K562 (cell line): ENCODE measurements at regions not wholly inside any gene's neighbourhood (a gene's known extent, or its start where the extent isn't known, plus 50 kb on each side); places are given as distances from the start of the nearest gene placed in this dataset.
A peak's percentile ranks its signal among the peaks of the same experiment; 100 is the strongest.

Experiments used
- ATAC-seq: fragments of 200-7000 bp; cut with Tn5 transposase; 3 replicates; pipeline ENCODE4 v1.9.1; 2020; ENCODE audit warnings: moderate library complexity
- BruUV-seq: library from RNA; stranded (reverse); fragments of 400-500 nt; replicated peaks from 2 replicates; lab custom pipeline; 2021; lab: Mats Ljungman, UMichigan
- CTCF ChIA-PET: fragments of 300-600 bp; formaldehyde crosslinking; extraction: SDS; loops from one replicate; lab custom pipeline; 2021; ENCODE audit warnings: low intra/inter-chr PET ratio; lab: Yijun Ruan, JAX
- POLR2A ChIA-PET: fragments of 300-600, 350-650 bp; sonication (Branson Sonifier 250); formaldehyde crosslinking; extraction: SDS; loops from one replicate; lab custom pipeline; 2021; ENCODE audit warnings: antibody characterized with exemption, inconsistent platforms; lab: Yijun Ruan, JAX
- DNase-seq, 4 experiments: peaks; one replicate each; pipeline versions ENCODE4 v3.0.0 to v3.0.0-alpha.2; 2011 to 2018; ENCODE audit warnings: low spot score in 3 of 4, mixed read lengths in 3 of 4; ENCODE audit errors: extremely low read depth in 1 of 4
- FAIRE-seq: peaks from 2 replicates; lab custom pipeline; 2011; peaks lifted over from hg19 to GRCh38; lab: Jason Lieb, UNC
- H2AFZ ChIP-seq: 2 replicates; pipeline ENCODE4 v1.6.0; 2011; ENCODE audit warnings: low read depth, low read length, control low read depth, inconsistent platforms
- H3K27ac ChIP-seq: fragments of 200-600 bp; 3 replicates; pipeline ENCODE4 v1.8.0; 2011; ENCODE audit warnings: low read depth, mild to moderate bottlenecking, control low read depth, inconsistent platforms, low read length, moderate library complexity, mixed read lengths; ENCODE audit errors: extremely low read depth
- H3K27me3 ChIP-seq, 2 experiments: fragments of 300-600 bp in 1 of 2; 2 replicates in 1 of 2; 3 replicates in 1 of 2; pipeline versions ENCODE4 v1.6.0 to v1.8.0; 2011; ENCODE audit warnings: inconsistent platforms in 2 of 2, low read length in 2 of 2, mild to moderate bottlenecking in 1 of 2, mixed read lengths in 1 of 2, moderate library complexity in 1 of 2; ENCODE audit not compliant: control insufficient read depth in 2 of 2, insufficient read depth in 2 of 2
- H3K36me3 ChIP-seq: fragments of 300-600 bp; 3 replicates; pipeline ENCODE4 v1.8.0; 2011; ENCODE audit warnings: mild to moderate bottlenecking, low read length, inconsistent platforms; ENCODE audit not compliant: control insufficient read depth, insufficient read depth
- H3K4me1 ChIP-seq, 2 experiments: fragments of 200-600 bp in 1 of 2; replicated peaks in 1 of 2; 2 replicates in 1 of 2; 3 replicates in 1 of 2; pipeline versions ENCODE4 v1.5.1 to v1.8.0; 2011; ENCODE audit warnings: inconsistent platforms in 2 of 2, low read length in 2 of 2, mild to moderate bottlenecking in 1 of 2, mixed read lengths in 1 of 2, moderate library complexity in 1 of 2; ENCODE audit not compliant: control insufficient read depth in 2 of 2, insufficient read depth in 2 of 2
- H3K4me2 ChIP-seq: 2 replicates; pipeline ENCODE4 v1.6.1; 2011; ENCODE audit warnings: low read length, control low read depth, inconsistent platforms, mixed read lengths; ENCODE audit not compliant: insufficient read depth
- H3K4me3 ChIP-seq: fragments of 200-600 bp; sonication (generic), shearing (Covaris generic); 2 replicates; pipeline ENCODE4 v1.5.1; 2016; ENCODE audit warnings: control low read depth, inconsistent platforms
- H3K79me2 ChIP-seq: fragments of 200-600 bp; 3 replicates; pipeline ENCODE4 v1.8.0; 2011; ENCODE audit warnings: low read length, inconsistent platforms; ENCODE audit not compliant: control insufficient read depth, insufficient read depth
- H3K9ac ChIP-seq, 2 experiments: 2 replicates each; pipeline versions ENCODE4 v1.6.0 to v1.6.1; 2011; ENCODE audit warnings: low read depth in 2 of 2, low read length in 2 of 2, control low read depth in 1 of 2, inconsistent platforms in 1 of 2, mild to moderate bottlenecking in 1 of 2, mixed read lengths in 1 of 2; ENCODE audit not compliant: insufficient read depth in 1 of 2
- H3K9me1 ChIP-seq: one replicate; pipeline ENCODE4 v1.6.0; 2011; ENCODE audit warnings: inconsistent platforms, mild to moderate bottlenecking, low read length, moderate library complexity; ENCODE audit not compliant: control insufficient read depth, insufficient read depth
- H3K9me3 ChIP-seq: replicated peaks from 2 replicates; pipeline ENCODE4 v1.5.1; 2011; ENCODE audit warnings: low read depth, low read length, inconsistent platforms; ENCODE audit not compliant: control insufficient read depth, insufficient read depth
- H4K20me1 ChIP-seq: replicated peaks from 2 replicates; pipeline ENCODE4 v1.6.1; 2011; ENCODE audit warnings: low read length, inconsistent platforms, mixed read lengths; ENCODE audit not compliant: control insufficient read depth, insufficient read depth
- BCOR ChIP-seq: fragments of 450-650 bp; IDR thresholded peaks from 2 replicates; pipeline ENCODE4 v1.6.1; 2016
- C11orf30 ChIP-seq: fragments of 450-650 bp; IDR thresholded peaks from 2 replicates; pipeline ENCODE4 v1.6.1; 2016; ENCODE audit warnings: low read depth, mild to moderate bottlenecking
- CBX3 ChIP-seq, 2 experiments: IDR thresholded peaks; 1 replicate in 1 of 2; 2 replicates in 1 of 2; pipeline ENCODE4 v1.6.1; 2012; ENCODE audit warnings: inconsistent platforms in 2 of 2, low read length in 2 of 2, borderline replicate concordance in 1 of 2, control low read depth in 1 of 2
- CHD1 ChIP-seq: fragments of 200-600 bp; sonication (generic); IDR thresholded peaks from one replicate; pipeline ENCODE4 v1.6.1; 2012; ENCODE audit warnings: mild to moderate bottlenecking, moderate library complexity, low read length, inconsistent platforms
- CXXC5 ChIP-seq: fragments of 250-450 bp; sonication (Bioruptor Pico); IDR thresholded peaks from 2 replicates; pipeline ENCODE4 v1.8.0; 2022; ENCODE audit warnings: inconsistent platforms, mild to moderate bottlenecking, moderate library complexity
- ELF2 ChIP-seq: fragments of 250-450 bp; sonication (Bioruptor Pico); IDR thresholded peaks from 2 replicates; pipeline ENCODE4 v1.5.0; 2021; ENCODE audit warnings: mild to moderate bottlenecking
- IFI16 ChIP-seq: fragments of 250-450 bp; sonication (Bioruptor Pico); IDR thresholded peaks from 2 replicates; pipeline ENCODE4 v2.1.2; 2022; ENCODE audit warnings: mild to moderate bottlenecking, inconsistent platforms
- KDM1A ChIP-seq, 2 experiments: fragments of 450-650 bp; IDR thresholded peaks; 2 replicates each; pipeline ENCODE4 v1.6.1; 2016; ENCODE audit warnings: mild to moderate bottlenecking in 2 of 2
- MAFK ChIP-seq: IDR thresholded peaks from 2 replicates; pipeline ENCODE4 v1.6.1; 2011; ENCODE audit warnings: low read length, improper control_type of control experiment
- NFYB ChIP-seq: IDR thresholded peaks from 2 replicates; pipeline ENCODE4 v1.6.1; 2011; ENCODE audit warnings: mild to moderate bottlenecking, moderate library complexity; ENCODE audit not compliant: insufficient read length; ENCODE audit errors: extremely low read depth
- POLR3A ChIP-seq: IDR thresholded peaks from 2 replicates; pipeline ENCODE4 v1.6.1; 2011; ENCODE audit warnings: borderline replicate concordance, mild to moderate bottlenecking, moderate library complexity; ENCODE audit not compliant: insufficient read length, insufficient read depth; ENCODE audit errors: extremely low read depth
- SMARCE1 ChIP-seq: fragments of 450-650 bp; IDR thresholded peaks from 2 replicates; pipeline ENCODE4 v1.7.1; 2016; ENCODE audit warnings: mild to moderate bottlenecking
- THRAP3 ChIP-seq: fragments of 450-650 bp; IDR thresholded peaks from 2 replicates; pipeline ENCODE4 v1.6.1; 2016; ENCODE audit warnings: mild to moderate bottlenecking, inconsistent platforms, borderline replicate concordance
- ZC3H8 ChIP-seq: fragments of 450-650 bp; IDR thresholded peaks from 2 replicates; pipeline ENCODE4 v1.6.1; 2017
- ZNF146 ChIP-seq: IDR thresholded peaks from one replicate; pipeline ENCODE4 v1.6.1; 2018; ENCODE audit warnings: missing compliant biosample characterization; ENCODE audit not compliant: unreplicated experiment
- ZNF316 ChIP-seq: fragments of 450-650 bp; IDR thresholded peaks from 2 replicates; pipeline ENCODE4 v1.6.1; 2016
- ZNF354B ChIP-seq: fragments of 250-450 bp; sonication (Bioruptor Pico); IDR thresholded peaks from 2 replicates; pipeline ENCODE4 v1.4.0; 2020
- ZNF384 ChIP-seq: IDR thresholded peaks from 2 replicates; pipeline ENCODE4 v1.6.1; 2012; ENCODE audit warnings: low read depth, low read length, improper control_type of control experiment
- ZNF408 ChIP-seq: fragments of 250-450 bp; sonication (Bioruptor Pico); IDR thresholded peaks from 2 replicates; pipeline ENCODE4 v1.4.0; 2020; ENCODE audit warnings: low read depth, mild to moderate bottlenecking, moderate library complexity
- ZNF512 ChIP-seq: IDR thresholded peaks from 2 replicates; pipeline ENCODE4 v1.6.1; 2016; ENCODE audit warnings: missing genetic modification characterization, missing compliant biosample characterization
- ZNF830 ChIP-seq: fragments of 250-450 bp; sonication (Bioruptor Pico); IDR thresholded peaks from 2 replicates; pipeline ENCODE4 v1.5.0; 2021; ENCODE audit warnings: mild to moderate bottlenecking
- WGBS: fragments of 100-300 bp; shearing (Covaris generic); methylation state at CpG from one replicate; pipeline ENCODE4 v1.1.6; 2016; ENCODE audit warnings: low coverage, mixed read lengths; ENCODE audit not compliant: insufficient coverage; ENCODE audit errors: missing lambda C conversion rate; 5-methylcytosine and 5-hydroxymethylcytosine counted together
- in situ Hi-C: fragments of 300-500 bp; cut with MboI; formaldehyde crosslinking; loops from 4 replicates; pipeline ENCODE4 v1.15.0; 2018; ENCODE audit warnings: inconsistent platforms, mixed read lengths
- intact Hi-C: fragments of 100-400 bp; cut with micrococcal nuclease; formaldehyde crosslinking; loops from 2 replicates; pipeline ENCODE4 v1.14.2; 2022
- TF ChIP-seq, protein P1 (sequence below): sonication (generic); formaldehyde crosslinking; IDR thresholded peaks from 2 replicates; pipeline ENCODE4 v1.8.1; 2022; ENCODE audit warnings: missing genetic modification reagents

- no peaks in the 10 kb centered on the region for H3K79me2 ChIP-seq
- peaks cover 5% of the 10 kb centered on the region; the same call in 1 of the 2 replicates for H4K20me1 ChIP-seq
- in situ Hi-C loops (no loop called here), intact Hi-C loops (no loop called here)
- no peak overlapping the region for H3K4me3 ChIP-seq
- H2AFZ ChIP-seq: no peak overlapping the region
- H3K27ac ChIP-seq: no peak overlapping the region
- H3K9me1 ChIP-seq: no peaks in the 10 kb centered on the region
- CTCF ChIA-PET: no interaction called here
- ATAC-seq (no peak), DNase-seq (no peak), FAIRE-seq (no peak)
- peaks cover 18 to 45% of the 10 kb centered on the region in 2 experiments; a peak in 4 of 5 replicates for H3K27me3 ChIP-seq
- H3K4me1 ChIP-seq: peaks cover 0 to 5% of the 10 kb centered on the region in 2 experiments; a peak in 1 of 5 replicates
- no peaks in the 10 kb centered on the region for H3K36me3 ChIP-seq
- 12% methylated on average over 15 of the region's 15 CpGs for WGBS
- BruUV-seq: no TSS peak
- POLR2A ChIA-PET: interaction anchor here (0.6 kb wide), 1 partner anchor 256 kb away, joined by 3 read pairs; no protein-coding TSS in a partner anchor
- no peak overlapping the region for H3K9ac ChIP-seq
- H3K9me3 ChIP-seq: no peaks in the 10 kb centered on the region
- H3K4me2 ChIP-seq: no peak overlapping the region
- TF ChIP-seq KDM1A (IDR thresholded peaks at IDR 0.05) (0 out of 4 replicates have a peak, but pooled peaks of 1 of the 2 experiments have one; percentile 10), ZNF512 (tag) (no peak), CXXC5 (CRISPR knock-in tag) (no peak), BCOR (no peak), IFI16 (CRISPR knock-in tag) (no peak), ZNF830 (CRISPR knock-in tag) (no peak), ELF2 (CRISPR knock-in tag) (no peak), NFYB (no peak), ZNF384 (no peak), ZC3H8 (no peak), CHD1 (no peak), ZNF146 (CRISPR knock-in tag) (peak; percentile 93), MAFK (peak; percentile 37; the same call in 1 of the 2 replicates), C11orf30 (peak; percentile 68), THRAP3 (no peak), POLR3A (no peak), ZNF316 (peak; percentile 78), ZNF354B (CRISPR knock-in tag) (no peak), ZNF408 (CRISPR knock-in tag) (no peak), CBX3 (IDR thresholded peaks at IDR 0.05; ENCODE audit: borderline replicate concordance in 1 of 2, low read length in 2 of 2) (no peak), SMARCE1 (no peak)
- TF ChIP-seq, protein P1, sequence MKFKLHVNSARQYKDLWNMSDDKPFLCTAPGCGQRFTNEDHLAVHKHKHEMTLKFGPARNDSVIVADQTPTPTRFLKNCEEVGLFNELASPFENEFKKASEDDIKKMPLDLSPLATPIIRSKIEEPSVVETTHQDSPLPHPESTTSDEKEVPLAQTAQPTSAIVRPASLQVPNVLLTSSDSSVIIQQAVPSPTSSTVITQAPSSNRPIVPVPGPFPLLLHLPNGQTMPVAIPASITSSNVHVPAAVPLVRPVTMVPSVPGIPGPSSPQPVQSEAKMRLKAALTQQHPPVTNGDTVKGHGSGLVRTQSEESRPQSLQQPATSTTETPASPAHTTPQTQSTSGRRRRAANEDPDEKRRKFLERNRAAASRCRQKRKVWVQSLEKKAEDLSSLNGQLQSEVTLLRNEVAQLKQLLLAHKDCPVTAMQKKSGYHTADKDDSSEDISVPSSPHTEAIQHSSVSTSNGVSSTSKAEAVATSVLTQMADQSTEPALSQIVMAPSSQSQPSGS (CRISPR knock-in tag): no peak
Measured at GRCh38 chr16:87016046-87017035, 300.9 kb downstream of the C16orf95 start.
